IMR-90 (cell line): ENCODE measurements at regions not wholly inside any gene's neighbourhood (a gene's known extent, or its start where the extent isn't known, plus 50 kb on each side); places are given as distances from the start of the nearest gene placed in this dataset.

ENCODE experiments used
- BHLHE40 ChIP-seq: fragments of 150-350 bp; IDR thresholded peaks from 2 replicates; pipeline ENCODE4 v1.6.1; 2016; ENCODE audit warnings: mild to moderate bottlenecking, low read depth, low read length
- CEBPB ChIP-seq: IDR thresholded peaks from 2 replicates; pipeline ENCODE4 v1.6.1; 2012; ENCODE audit warnings: low read depth, low read length, improper control_type of control experiment
- CHD1 ChIP-seq: IDR thresholded peaks from 2 replicates; pipeline ENCODE4 v1.6.1; 2012; ENCODE audit warnings: low read depth, low read length, improper control_type of control experiment
- CTCF ChIP-seq: conservative IDR thresholded peaks from 2 replicates; pipeline ENCODE4 v1.5.1; 2012; ENCODE audit warnings: mild to moderate bottlenecking, low read depth, low read length, improper control_type of control experiment
- MAFK ChIP-seq: IDR thresholded peaks from 2 replicates; pipeline ENCODE4 v1.6.1; 2012; ENCODE audit warnings: low read depth, low read length, improper control_type of control experiment
- MAZ ChIP-seq: IDR thresholded peaks from 2 replicates; pipeline ENCODE4 v1.6.1; 2012; ENCODE audit warnings: low read depth, mild to moderate bottlenecking, low read length, improper control_type of control experiment, moderate library complexity, borderline replicate concordance
- MXI1 ChIP-seq: IDR thresholded peaks from 2 replicates; pipeline ENCODE4 v1.6.1; 2012; ENCODE audit warnings: low read depth, mild to moderate bottlenecking, low read length, moderate library complexity, borderline replicate concordance
- POLR2A ChIP-seq: IDR thresholded peaks from 2 replicates; pipeline ENCODE4 v1.6.1; 2012; ENCODE audit warnings: mild to moderate bottlenecking, low read depth, low read length
- RAD21 ChIP-seq: IDR thresholded peaks from 2 replicates; pipeline ENCODE4 v1.6.1; 2012; ENCODE audit warnings: low read length, improper control_type of control experiment
- RFX5 ChIP-seq: IDR thresholded peaks from 2 replicates; pipeline ENCODE4 v1.8.0; 2012; ENCODE audit warnings: low read depth, mild to moderate bottlenecking, low read length, moderate library complexity
- USF2 ChIP-seq: fragments of 150-350 bp; IDR thresholded peaks from 2 replicates; pipeline ENCODE4 v1.6.1; 2017; ENCODE audit warnings: mild to moderate bottlenecking, antibody characterized with exemption, low read length, low read depth
- TF ChIP-seq, protein P1 (sequence below): fragments of 150-350 bp; IDR thresholded peaks from 2 replicates; pipeline ENCODE4 v1.6.1; 2016; ENCODE audit warnings: low read depth, mild to moderate bottlenecking, low read length, moderate library complexity, borderline replicate concordance

DNA sequence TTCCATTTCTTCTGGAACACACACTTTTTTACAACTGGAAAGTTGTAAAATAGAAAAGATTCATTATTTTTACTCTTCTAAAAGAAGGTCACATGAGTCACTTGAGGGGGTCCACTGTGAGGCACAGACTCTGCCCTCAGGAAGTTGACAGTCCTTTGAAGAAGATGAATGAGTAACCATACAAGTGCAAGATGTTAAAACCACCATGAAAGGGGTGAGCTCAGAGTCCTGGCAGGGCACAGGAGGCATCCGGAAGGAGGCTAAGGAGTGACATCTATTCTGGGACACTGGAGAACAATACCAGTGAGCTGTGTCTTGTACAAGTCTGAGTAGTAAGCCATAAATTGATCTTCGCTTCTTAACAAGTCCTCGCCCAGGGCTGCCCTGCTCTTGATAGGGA, 126.0 kb upstream of the FRMD6 start:
- no peak for TF ChIP-seq USF2
- TF ChIP-seq CTCF = no peak
- TF ChIP-seq POLR2A = no peak
- no peak for TF ChIP-seq CEBPB
- TF ChIP-seq, protein P1, sequence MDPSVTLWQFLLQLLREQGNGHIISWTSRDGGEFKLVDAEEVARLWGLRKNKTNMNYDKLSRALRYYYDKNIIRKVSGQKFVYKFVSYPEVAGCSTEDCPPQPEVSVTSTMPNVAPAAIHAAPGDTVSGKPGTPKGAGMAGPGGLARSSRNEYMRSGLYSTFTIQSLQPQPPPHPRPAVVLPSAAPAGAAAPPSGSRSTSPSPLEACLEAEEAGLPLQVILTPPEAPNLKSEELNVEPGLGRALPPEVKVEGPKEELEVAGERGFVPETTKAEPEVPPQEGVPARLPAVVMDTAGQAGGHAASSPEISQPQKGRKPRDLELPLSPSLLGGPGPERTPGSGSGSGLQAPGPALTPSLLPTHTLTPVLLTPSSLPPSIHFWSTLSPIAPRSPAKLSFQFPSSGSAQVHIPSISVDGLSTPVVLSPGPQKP = no peak
- no peak for TF ChIP-seq MAZ
- no peak for TF ChIP-seq MAFK
- TF ChIP-seq RAD21 = no peak
- no peak for TF ChIP-seq RFX5
- TF ChIP-seq BHLHE40 = no peak
- TF ChIP-seq MXI1 = no peak
- no peak for TF ChIP-seq CHD1
